ENCODE measurements at regions not wholly inside any gene's neighbourhood (a gene's known extent, or its start where the extent isn't known, plus 50 kb on each side); places are given as distances from the start of the nearest gene placed in this dataset.

- TF ChIP-seq CTCF (IDR thresholded peaks at IDR 0.05; ENCODE audit: insufficient read depth, low read length, poor library complexity, severe bottlenecking), result no peak
- TF ChIP-seq EZH2phosphoT487 (conservative IDR thresholded peaks at IDR 0.05; ENCODE audit: low read length), result no peak
Measured at GRCh38 chr9:89701221-89701798, 96.5 kb downstream of the GADD45G start.

All from SU-DHL-6 (cell line).